ENCODE measurements at regions not wholly inside any gene's neighbourhood (a gene's known extent, or its start where the extent isn't known, plus 50 kb on each side); places are given as distances from the start of the nearest gene placed in this dataset.

DNA sequence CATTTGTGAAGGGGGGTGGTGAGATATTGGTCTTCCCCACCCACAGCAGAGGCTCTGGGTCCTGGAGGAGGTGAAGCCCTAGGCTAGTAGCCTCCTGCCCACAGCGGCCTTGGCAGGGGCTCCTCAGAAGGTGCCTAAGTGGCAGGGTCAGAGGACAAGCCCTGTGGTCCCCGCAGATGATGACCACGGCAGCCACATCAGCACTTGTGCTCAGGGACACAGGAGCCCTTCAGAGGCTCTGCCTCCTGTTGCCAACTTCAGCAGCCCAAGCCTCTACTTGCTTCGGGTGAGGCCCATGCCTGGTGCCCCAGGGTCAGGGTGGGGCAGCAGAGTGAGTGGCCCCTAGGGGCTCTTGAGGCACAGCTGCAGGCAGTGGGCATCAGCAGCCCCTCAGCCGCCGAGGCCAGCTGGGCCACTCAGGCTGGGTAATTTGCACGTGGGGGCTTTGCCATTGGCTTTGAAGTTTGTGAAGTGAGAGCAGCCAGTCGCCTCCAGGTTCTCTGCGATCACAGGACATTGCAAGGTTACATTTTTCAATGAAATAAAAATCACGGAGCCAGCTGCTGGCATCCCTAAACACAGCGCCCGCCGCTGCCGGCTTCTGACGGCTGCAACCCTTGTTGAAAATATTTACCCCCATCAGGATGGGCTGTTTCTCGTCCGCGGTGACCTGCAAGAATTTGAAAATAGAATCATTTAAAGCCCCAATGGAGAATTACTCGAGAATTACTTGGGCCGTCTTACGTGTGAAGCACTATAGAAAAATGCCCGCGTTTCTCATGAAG lies 108.5 kb downstream of the HMX1 start:
- Histone ChIP-seq H3K9me3 (replicated peaks; ENCODE audit: control insufficient read depth, insufficient read depth, low read length) (no peaks in the 10 kb centered on the region), H3K4me2 (ENCODE audit: control insufficient read depth, insufficient read depth) (no peak overlapping the region), H3K79me2 (ENCODE audit: control insufficient read depth, insufficient read depth, low read length) (no peaks in the 10 kb centered on the region), H4K20me1 (ENCODE audit: control insufficient read depth, insufficient read depth) (no peaks in the 10 kb centered on the region), H2AFZ (ENCODE audit: control insufficient read depth, low read depth, low read length) (no peak overlapping the region), H3K9ac (ENCODE audit: control insufficient read depth, insufficient read depth, low read length) (no peak overlapping the region), H3K4me3 (no peak overlapping the region), H3K4me1 (ENCODE audit: control insufficient read depth, insufficient read depth, low read length) (no peaks in the 10 kb centered on the region), H3K27me3 (replicated peaks in 1 of 2; ENCODE audit: control insufficient read depth in 2 of 2, insufficient read depth in 2 of 2, low read length in 1 of 2) (no peaks in the 10 kb centered on the region), H3K36me3 (ENCODE audit: control insufficient read depth in 2 of 2, insufficient read depth in 2 of 2, low read length in 1 of 2) (no peaks in the 10 kb centered on the region), H3K27ac (ENCODE audit: control insufficient read depth, insufficient read depth) (no peak overlapping the region)
- no peak for ATAC-seq
- ChIA-PET POLR2A (no interaction called here), RAD21 (ENCODE audit: unreplicated experiment) (no interaction called here), SMC1A (ENCODE audit: uncharacterized antibody, unreplicated experiment) (no interaction called here), CTCF (no interaction called here)
- no peak for FAIRE-seq
- intact Hi-C loops (cut with micrococcal nuclease; ENCODE audit: unreplicated experiment) (no loop called here), in situ Hi-C loops (cut with MboI) (no loop called here)
- WGBS (ENCODE audit: insufficient coverage, insufficient replicate concordance, low lambda C conversion rate, missing lambda C conversion rate): 45% methylated on average over 23 of the region's 23 CpGs
- TF ChIP-seq, protein P1, sequence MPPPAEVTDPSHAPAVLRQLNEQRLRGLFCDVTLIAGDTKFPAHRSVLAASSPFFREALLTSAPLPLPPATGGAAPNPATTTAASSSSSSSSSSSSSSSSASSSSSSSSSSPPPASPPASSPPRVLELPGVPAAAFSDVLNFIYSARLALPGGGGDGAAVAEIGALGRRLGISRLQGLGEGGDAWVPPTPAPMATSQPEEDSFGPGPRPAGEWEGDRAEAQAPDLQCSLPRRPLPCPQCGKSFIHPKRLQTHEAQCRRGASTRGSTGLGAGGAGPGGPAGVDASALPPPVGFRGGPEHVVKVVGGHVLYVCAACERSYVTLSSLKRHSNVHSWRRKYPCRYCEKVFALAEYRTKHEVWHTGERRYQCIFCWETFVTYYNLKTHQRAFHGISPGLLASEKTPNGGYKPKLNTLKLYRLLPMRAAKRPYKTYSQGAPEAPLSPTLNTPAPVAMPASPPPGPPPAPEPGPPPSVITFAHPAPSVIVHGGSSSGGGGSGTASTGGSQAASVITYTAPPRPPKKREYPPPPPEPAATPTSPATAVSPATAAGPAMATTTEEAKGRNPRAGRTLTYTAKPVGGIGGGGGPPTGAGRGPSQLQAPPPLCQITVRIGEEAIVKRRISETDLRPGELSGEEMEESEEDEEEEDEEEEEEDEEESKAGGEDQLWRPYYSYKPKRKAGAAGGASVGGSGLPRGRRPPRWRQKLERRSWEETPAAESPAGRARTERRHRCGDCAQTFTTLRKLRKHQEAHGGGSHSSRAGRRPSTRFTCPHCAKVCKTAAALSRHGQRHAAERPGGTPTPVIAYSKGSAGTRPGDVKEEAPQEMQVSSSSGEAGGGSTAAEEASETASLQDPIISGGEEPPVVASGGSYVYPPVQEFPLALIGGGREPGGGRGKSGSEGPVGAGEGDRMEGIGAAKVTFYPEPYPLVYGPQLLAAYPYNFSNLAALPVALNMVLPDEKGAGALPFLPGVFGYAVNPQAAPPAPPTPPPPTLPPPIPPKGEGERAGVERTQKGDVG (CRISPR knock-in tag; IDR thresholded peaks at IDR 0.05): no peak
- TF ChIP-seq SMC3 (IDR thresholded peaks at IDR 0.05; ENCODE audit: borderline replicate concordance, low read length) (no peak), SMAD5 (IDR thresholded peaks at IDR 0.05; ENCODE audit: low read depth) (no peak), CHD2 (IDR thresholded peaks at IDR 0.05; ENCODE audit: borderline replicate concordance, low read depth, low read length) (no peak), EGR1 (IDR thresholded peaks at IDR 0.05; ENCODE audit: borderline replicate concordance in 1 of 2, low read depth in 2 of 2, low read length in 2 of 2) (no peak), BCLAF1 (IDR thresholded peaks at IDR 0.05) (no peak), SP1 (IDR thresholded peaks at IDR 0.05; ENCODE audit: low read depth, low read length) (no peak), IKZF1 (conservative IDR thresholded peaks at IDR 0.05) (no peak), SRF (IDR thresholded peaks at IDR 0.05; ENCODE audit: low read depth in 2 of 2, low read length in 2 of 2) (no peak), MLLT1 (IDR thresholded peaks at IDR 0.05) (no peak)
- DNase-seq (ENCODE audit: low read depth, low spot score): no peak
- no TSS peak for BruUV-seq (replicated peaks)
